OCI-LY3 (cell line): ENCODE measurements at regions not wholly inside any gene's neighbourhood (a gene's known extent, or its start where the extent isn't known, plus 50 kb on each side); places are given as distances from the start of the nearest gene placed in this dataset.
A peak's percentile ranks its signal among the peaks of the same experiment; 100 is the strongest.
"Not testable (repeated sequence)": the region's sequence is repeated elsewhere in the genome, so short reads cannot be mapped to it uniquely, and the experiment has no call there.

Experiments used
- H2AFZ ChIP-seq: fragments of 200-600, 300-600 bp; shearing (Covaris generic); 2 replicates; pipeline ENCODE4 v1.6.0; 2014; ENCODE audit warnings: antibody characterized with exemption, low read depth, low read length
- H3K27ac ChIP-seq: fragments of 200-600, 300-600 bp; sonication (generic); 2 replicates; pipeline ENCODE4 v1.5.1; 2014; ENCODE audit warnings: mild to moderate bottlenecking, low read length, moderate library complexity, mixed read lengths
- H3K27me3 ChIP-seq: fragments of 200-600, 300-600 bp; sonication (generic); 2 replicates; pipeline ENCODE4 v1.6.1; 2014; ENCODE audit warnings: low read depth, low read length, mixed read lengths
- H3K36me3 ChIP-seq: fragments of 200-600, 300-600 bp; sonication (generic); replicated peaks from 2 replicates; pipeline ENCODE3; 2014; ENCODE audit warnings: low read depth, low read length, mixed read lengths
- H3K4me1 ChIP-seq: fragments of 300-600, 200-600 bp; sonication (generic); 2 replicates; pipeline ENCODE4 v1.6.1; 2014; ENCODE audit warnings: low read length, mixed read lengths
- H3K4me2 ChIP-seq: fragments of 200-600, 300-600 bp; sonication (generic); 2 replicates; pipeline ENCODE4 v1.6.1; 2014; ENCODE audit warnings: low read length, mixed read lengths
- H3K4me3 ChIP-seq: fragments of 300-600, 200-600 bp; sonication (generic); 2 replicates; pipeline ENCODE4 v1.5.1; 2014; ENCODE audit warnings: antibody characterized with exemption, mild to moderate bottlenecking, low read length, moderate library complexity
- H3K79me2 ChIP-seq: fragments of 300-600, 200-600 bp; shearing (Covaris generic); 2 replicates; pipeline ENCODE4 v1.6.1; 2014; ENCODE audit warnings: mild to moderate bottlenecking, low read length, mixed read lengths
- H3K9ac ChIP-seq: fragments of 300-600, 200-600 bp; shearing (Covaris generic); 2 replicates; pipeline ENCODE4 v1.6.0; 2014; ENCODE audit warnings: mild to moderate bottlenecking, low read length, moderate library complexity
- H3K9me3 ChIP-seq: fragments of 200-600, 300-600 bp; shearing (Covaris generic); 2 replicates; pipeline ENCODE4 v1.6.1; 2014; ENCODE audit warnings: low read length, mixed read lengths; ENCODE audit not compliant: insufficient read depth
- H4K20me1 ChIP-seq: fragments of 200-600, 300-600 bp; sonication (generic); 2 replicates; pipeline ENCODE4 v1.6.1; 2016; ENCODE audit warnings: low read length, mixed read lengths; ENCODE audit not compliant: insufficient read depth
- CTCF ChIP-seq: fragments of 200-600, 300-600 bp; sonication (generic); IDR thresholded peaks from 2 replicates; pipeline ENCODE4 v1.5.1; 2014; ENCODE audit warnings: antibody characterized with exemption, low read length, low read depth
- EZH2phosphoT487 ChIP-seq: fragments of 200-600 bp; shearing (Covaris generic); IDR thresholded peaks from 2 replicates; pipeline ENCODE4 v1.6.1; 2018; ENCODE audit warnings: antibody characterized with exemption, mixed run types, low read depth

- Histone ChIP-seq H3K27ac (no peak overlapping the region), H4K20me1 (no peaks in the 10 kb centered on the region)
Observed at GRCh38 chr17:12231355-12231682, 210.6 kb downstream of the MAP2K4 start.

GRCh38 chr17:12239021-12239420 lies 218.3 kb downstream of the MAP2K4 start:
- H3K27me3 ChIP-seq, H2AFZ ChIP-seq, H3K36me3 ChIP-seq, H4K20me1 ChIP-seq, H3K79me2 ChIP-seq, H3K4me1 ChIP-seq, H3K9ac ChIP-seq, H3K27ac ChIP-seq, H3K4me3 ChIP-seq, H3K4me2 ChIP-seq, H3K9me3 ChIP-seq: not testable (repeated sequence)

More at GRCh38 chr17:12231355-12231682, 210.6 kb downstream of the MAP2K4 start:
- Histone ChIP-seq H3K4me2 (no peak overlapping the region), H3K4me1 (no peaks in the 10 kb centered on the region), H2AFZ (no peak overlapping the region), H3K36me3 (no peaks in the 10 kb centered on the region), H3K79me2 (no peaks in the 10 kb centered on the region), H3K27me3 (no peaks in the 10 kb centered on the region), H3K9ac (no peak overlapping the region), H3K9me3 (no peaks in the 10 kb centered on the region), H3K4me3 (no peak overlapping the region)
- TF ChIP-seq CTCF (no peak), EZH2phosphoT487 (no peak)

GRCh38 chr17:12242345-12242954 lies 221.8 kb downstream of the MAP2K4 start:
- H3K4me3 ChIP-seq, result no peak overlapping the region
- no peaks in the 10 kb centered on the region for H3K4me1 ChIP-seq
- TF ChIP-seq CTCF, result no peak
- no peak for TF ChIP-seq EZH2phosphoT487
- no peaks in the 10 kb centered on the region for H3K79me2 ChIP-seq
- H3K27ac ChIP-seq, result no peak overlapping the region
- H3K36me3 ChIP-seq, result no peaks in the 10 kb centered on the region
- no peaks in the 10 kb centered on the region for H3K27me3 ChIP-seq
- no peaks in the 10 kb centered on the region for H4K20me1 ChIP-seq
- no peak overlapping the region for H3K9ac ChIP-seq
- no peak overlapping the region for H2AFZ ChIP-seq
- H3K9me3 ChIP-seq, result no peaks in the 10 kb centered on the region
- no peak overlapping the region for H3K4me2 ChIP-seq

GRCh38 chr17:12247761-12248160 lies 227.1 kb downstream of the MAP2K4 start:
- H3K27ac ChIP-seq, result peak overlapping the region; percentile 9; the same call in 1 of the 2 replicates
- no peaks in the 10 kb centered on the region for H3K9me3 ChIP-seq
- TF ChIP-seq EZH2phosphoT487, result no peak
- TF ChIP-seq CTCF, result no peak
- H3K4me1 ChIP-seq, result peaks cover 49% of the 10 kb centered on the region
- no peaks in the 10 kb centered on the region for H3K36me3 ChIP-seq
- H3K4me2 ChIP-seq, result 0 out of 2 replicates have a peak overlapping the region, but pooled peaks have one; percentile 12
- peaks cover 5% of the 10 kb centered on the region; the same call in 1 of the 2 replicates for H3K79me2 ChIP-seq
- no peaks in the 10 kb centered on the region for H3K27me3 ChIP-seq
- H2AFZ ChIP-seq, result no peak overlapping the region
- peak overlapping the region; percentile 22; the same call in 1 of the 2 replicates for H3K9ac ChIP-seq
- H4K20me1 ChIP-seq, result no peaks in the 10 kb centered on the region
- H3K4me3 ChIP-seq, result no peak overlapping the region
